ENCODE measurements at regions not wholly inside any gene's neighbourhood (a gene's known extent, or its start where the extent isn't known, plus 50 kb on each side); places are given as distances from the start of the nearest gene placed in this dataset.
"Not testable (repeated sequence)": the region's sequence is repeated elsewhere in the genome, so short reads cannot be mapped to it uniquely, and the experiment has no call there.

DNA sequence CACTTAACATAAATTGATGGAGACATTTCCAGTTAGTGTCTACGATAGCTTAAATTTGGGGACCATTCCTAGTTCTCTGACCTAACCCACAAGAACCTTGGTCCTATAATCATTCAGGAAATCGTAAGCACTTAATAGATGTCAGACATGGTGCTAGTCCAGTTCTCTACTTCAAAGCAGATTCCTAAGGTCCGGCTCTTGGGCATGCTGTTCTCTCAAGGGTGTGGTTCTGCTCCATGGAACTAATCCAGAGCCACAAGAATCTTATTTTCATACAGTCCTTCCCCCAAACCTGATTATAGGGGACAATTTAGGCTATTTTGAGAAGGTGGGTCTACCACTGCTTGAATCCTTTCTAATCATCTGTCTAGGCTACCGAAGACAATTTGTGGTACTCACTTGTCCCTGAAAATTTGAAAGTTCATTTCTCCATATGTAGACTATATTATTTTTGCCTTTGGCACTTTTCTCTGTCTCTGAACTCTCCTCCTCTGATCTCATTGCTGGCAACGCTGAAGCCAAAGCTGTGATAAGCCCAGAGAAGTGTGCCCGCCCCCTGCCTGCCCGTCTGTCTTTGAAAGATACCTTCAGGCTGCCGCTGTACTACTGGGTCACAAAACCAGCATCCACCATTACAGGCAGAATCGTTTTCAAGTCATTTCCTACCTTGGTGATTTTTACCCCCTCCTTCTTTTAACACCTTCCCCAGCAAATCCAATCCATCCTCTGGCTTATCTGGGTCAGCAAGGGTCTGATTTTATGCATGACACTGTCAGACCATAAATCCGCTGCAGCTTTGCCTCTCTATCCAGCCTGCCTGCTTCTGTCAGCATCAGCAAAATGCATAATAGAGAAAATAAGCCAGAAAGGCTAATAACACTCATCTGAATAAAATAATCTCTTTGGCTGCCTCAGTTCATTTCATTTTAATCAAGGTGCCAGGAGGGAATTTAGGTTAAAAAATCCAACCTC, 132.8 kb downstream of the SRGAP2 start:
- WGBS, 5 donors: 78 to 95% (median 82%) methylated on average over 1 to 3 of the region's 10 CpGs

DNA sequence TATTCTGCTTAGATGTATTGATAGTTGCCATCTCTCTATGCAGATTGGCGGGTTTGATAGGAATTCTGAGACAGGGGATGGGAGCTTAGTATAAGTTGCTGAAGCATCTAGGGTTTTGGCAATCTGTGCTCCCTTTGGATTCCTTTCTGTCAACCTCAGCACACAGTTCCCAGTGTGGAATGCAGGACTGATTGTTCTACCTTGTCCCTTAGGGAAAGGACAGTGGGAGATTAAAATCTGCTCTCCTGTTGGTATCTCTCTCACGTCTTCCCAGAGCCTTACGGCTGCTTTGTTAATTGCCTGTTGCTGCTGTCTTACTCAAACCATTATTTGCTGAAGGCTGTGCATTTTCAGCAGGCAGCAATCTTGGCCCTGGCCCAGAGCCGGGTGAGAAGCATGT, 133.3 kb upstream of the IKBKE start:
- H3K4me1 ChIP-seq; DNase-seq; intact Hi-C loops (cut with DNase I; ENCODE audit: low total_unique reads); H3K27ac ChIP-seq; H3K4me3 ChIP-seq; H3K36me3 ChIP-seq; H3K9me3 ChIP-seq; H3K27me3 ChIP-seq (replicated peaks in 1 of 7): not testable (repeated sequence)
- WGBS, 5 donors: 81 to 100% (median 95%) methylated on average over 1 of the region's 4 CpGs

More for the DNA sequence above, 132.8 kb downstream of the SRGAP2 start:
- H3K4me3 ChIP-seq; H3K4me1 ChIP-seq; H3K9me3 ChIP-seq; H3K36me3 ChIP-seq; H3K27ac ChIP-seq; DNase-seq; H3K27me3 ChIP-seq (replicated peaks in 1 of 7); intact Hi-C loops (cut with DNase I; ENCODE audit: low total_unique reads): not testable (repeated sequence)

DNA sequence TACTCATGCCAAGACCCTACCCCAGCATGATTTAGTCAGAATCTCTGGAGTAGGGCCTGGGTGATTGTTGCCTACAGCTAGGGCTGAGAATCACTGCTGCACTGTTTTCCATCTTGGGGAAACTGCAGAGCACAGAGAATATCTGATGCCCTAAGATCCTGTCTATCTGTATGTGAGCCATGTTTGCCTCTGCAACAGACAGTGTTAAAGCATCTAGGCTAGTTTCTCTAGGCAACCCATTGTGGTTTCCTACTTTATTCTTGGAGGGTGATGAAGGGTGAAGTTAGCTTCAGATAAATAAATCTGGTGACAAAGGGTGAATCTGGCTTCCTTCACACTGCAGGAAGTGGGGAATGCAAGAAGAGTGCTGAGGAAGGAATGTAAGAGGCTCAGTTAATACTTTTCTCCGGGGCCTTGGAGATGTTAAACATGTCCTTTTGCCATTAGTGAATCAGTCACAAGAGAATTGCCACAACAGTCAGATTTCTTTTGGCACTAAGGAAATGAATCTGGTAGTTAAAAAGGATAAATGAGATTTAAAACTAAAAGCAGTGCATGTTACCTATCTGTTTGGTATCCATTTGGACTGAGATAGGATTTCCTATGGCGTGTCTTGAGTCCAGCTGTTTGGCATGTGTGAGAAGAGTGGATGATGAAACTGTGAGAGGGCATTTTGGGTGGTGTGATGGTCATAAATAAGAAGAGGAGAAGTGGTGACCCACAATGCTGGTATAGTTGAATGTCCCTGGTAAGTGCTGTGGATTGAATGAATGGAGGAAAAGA, 119.6 kb upstream of the IKBKE start:
- H3K36me3 ChIP-seq; H3K4me1 ChIP-seq; H3K27ac ChIP-seq; H3K4me3 ChIP-seq; H3K9me3 ChIP-seq; H3K27me3 ChIP-seq (replicated peaks in 1 of 7); intact Hi-C loops (cut with DNase I; ENCODE audit: low total_unique reads); DNase-seq: not testable (repeated sequence)
- WGBS, 5 donors: 50 to 100% (median 65%) methylated on average over 1 to 2 of the region's 2 CpGs

DNA sequence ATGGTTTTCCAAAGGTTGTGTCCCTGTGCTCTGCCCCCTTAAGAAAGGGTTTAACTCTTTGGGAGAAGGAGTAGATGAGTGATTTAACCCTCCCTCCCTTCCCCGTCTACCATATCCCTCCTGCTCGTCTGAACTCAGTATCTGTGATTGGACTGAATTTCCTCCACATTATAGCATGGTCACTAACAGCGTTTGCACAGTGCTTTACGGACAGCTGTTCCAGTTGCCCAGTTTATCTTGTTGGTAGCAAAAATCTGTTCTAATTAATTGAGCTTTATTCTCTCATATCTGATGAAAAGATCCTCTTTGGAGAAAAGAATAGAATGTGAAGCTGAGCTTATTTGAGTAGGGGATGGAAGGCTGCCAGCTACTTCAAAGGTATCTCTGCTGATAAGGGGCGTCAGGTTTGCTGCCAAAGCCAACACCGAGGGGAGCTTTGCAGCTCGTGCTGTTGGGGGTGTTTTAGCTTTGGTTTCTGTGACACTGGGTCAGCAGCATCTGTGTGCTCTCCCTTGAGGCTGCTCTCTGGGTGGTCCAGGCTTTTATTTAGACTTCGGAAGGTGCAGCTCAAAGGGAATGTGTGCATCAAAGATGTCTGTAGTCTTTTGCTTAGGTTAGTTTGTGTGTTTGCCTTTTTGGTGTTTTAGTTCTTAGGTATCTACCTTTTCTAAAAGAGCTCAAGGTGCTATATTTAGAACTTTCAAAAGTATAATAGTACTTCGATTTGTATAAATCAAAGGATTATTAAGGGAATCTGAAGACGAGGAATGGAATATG, 118.8 kb upstream of the IKBKE start:
- H3K36me3 ChIP-seq; DNase-seq; intact Hi-C loops (cut with DNase I; ENCODE audit: low total_unique reads); H3K27ac ChIP-seq; H3K27me3 ChIP-seq (replicated peaks in 1 of 7); H3K4me3 ChIP-seq; H3K4me1 ChIP-seq; H3K9me3 ChIP-seq: not testable (repeated sequence)
- 95 to 100% (median 97%) methylated on average over 3 to 5 of the region's 10 CpGs for WGBS, 5 donors

DNA sequence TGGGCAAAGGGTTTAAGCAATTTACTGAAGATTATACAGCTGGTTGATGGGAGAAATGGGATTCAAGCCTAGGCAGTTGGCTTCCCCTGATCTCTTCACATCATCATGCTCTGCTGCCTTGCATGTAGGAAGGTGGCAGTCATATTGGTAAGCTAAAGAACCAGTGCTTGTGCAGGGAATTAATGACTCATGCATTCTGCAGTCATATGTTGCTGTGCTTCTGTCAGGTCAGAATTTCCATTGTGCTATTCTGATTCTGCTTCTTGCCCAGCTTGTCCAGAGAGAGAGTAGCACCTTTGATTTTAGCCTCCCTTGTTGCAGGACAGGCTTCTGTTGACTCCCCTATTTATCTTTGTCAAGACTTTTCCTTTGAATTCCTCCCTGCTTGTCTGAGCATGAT, 114.0 kb upstream of the IKBKE start:
- H3K27ac ChIP-seq; H3K36me3 ChIP-seq; H3K27me3 ChIP-seq (replicated peaks in 1 of 7); H3K9me3 ChIP-seq; DNase-seq; H3K4me1 ChIP-seq; H3K4me3 ChIP-seq; intact Hi-C loops (cut with DNase I; ENCODE audit: low total_unique reads): not testable (repeated sequence)

DNA sequence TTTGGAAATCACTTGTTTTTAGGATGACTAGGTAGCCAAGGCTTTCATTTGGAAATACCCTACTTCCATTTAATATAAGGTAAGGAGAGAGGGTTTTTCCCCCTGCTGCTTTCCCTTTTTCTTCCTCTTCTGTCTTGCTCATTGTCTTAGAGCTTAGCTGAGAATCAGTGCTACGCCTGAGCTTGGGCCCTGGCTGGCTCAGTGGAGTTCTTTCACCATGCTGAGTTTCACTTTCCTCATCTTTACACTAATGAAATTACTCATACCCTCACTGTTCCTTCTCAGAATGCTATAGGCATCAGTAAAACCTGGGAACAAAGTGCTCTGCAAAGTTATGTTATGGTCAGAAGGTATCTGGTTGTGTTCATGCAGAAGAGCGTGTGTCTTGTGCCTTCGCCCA, 112.3 kb upstream of the IKBKE start:
- intact Hi-C loops (cut with DNase I; ENCODE audit: low total_unique reads); DNase-seq; H3K27ac ChIP-seq; H3K36me3 ChIP-seq; H3K9me3 ChIP-seq; H3K27me3 ChIP-seq (replicated peaks in 1 of 7); H3K4me1 ChIP-seq; H3K4me3 ChIP-seq: not testable (repeated sequence)
- WGBS, 5 donors: 47 to 88% (median 58%) methylated on average over 1 to 2 of the region's 3 CpGs

DNA sequence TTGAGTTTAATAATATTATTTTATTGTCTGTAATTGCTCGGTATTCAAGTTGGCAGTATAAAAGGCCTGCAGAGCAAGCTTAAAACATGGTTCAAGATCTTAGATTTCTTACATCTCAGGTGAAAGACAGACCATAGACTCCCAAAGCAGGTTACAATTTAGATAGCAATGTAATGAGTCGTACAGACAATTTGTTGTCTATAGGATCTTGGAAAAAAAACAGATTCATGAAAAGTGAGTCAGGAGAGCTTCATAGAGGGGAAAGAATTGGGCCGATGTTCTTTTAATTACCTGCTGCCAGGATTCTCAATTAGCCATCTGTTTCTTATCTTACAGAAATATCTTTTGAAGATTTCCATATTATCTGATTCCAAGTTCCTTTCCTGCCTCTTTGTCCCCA, 111.5 kb upstream of the IKBKE start:
- H3K36me3 ChIP-seq; intact Hi-C loops (cut with DNase I; ENCODE audit: low total_unique reads); H3K9me3 ChIP-seq; H3K4me1 ChIP-seq; H3K27ac ChIP-seq; H3K27me3 ChIP-seq (replicated peaks in 1 of 7); H3K4me3 ChIP-seq; DNase-seq: not testable (repeated sequence)
- WGBS, 5 donors: 87 to 100% (median 94%) methylated on average over 2 of the region's 3 CpGs

DNA sequence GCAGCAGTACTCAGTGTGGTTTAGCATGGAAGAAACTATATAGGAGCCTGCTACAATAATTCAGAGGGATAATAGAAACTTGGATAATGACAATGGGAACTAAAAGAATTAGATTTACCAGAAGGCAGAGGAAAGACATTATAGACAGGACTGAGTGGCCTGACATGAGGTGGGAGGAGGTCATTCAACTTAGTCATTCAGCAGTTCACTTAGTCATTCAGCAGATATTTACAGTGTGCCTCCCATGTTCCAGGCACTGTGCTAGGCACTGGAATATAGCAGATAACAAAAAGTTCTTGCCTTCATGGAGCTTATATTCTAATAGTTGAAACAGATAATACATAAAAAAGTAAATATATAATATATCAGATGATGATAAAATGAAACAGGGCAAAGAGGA, 110.9 kb upstream of the IKBKE start:
- H3K9me3 ChIP-seq; H3K27ac ChIP-seq; intact Hi-C loops (cut with DNase I; ENCODE audit: low total_unique reads); H3K27me3 ChIP-seq (replicated peaks in 1 of 7); DNase-seq; H3K4me1 ChIP-seq; H3K36me3 ChIP-seq; H3K4me3 ChIP-seq: not testable (repeated sequence)

DNA sequence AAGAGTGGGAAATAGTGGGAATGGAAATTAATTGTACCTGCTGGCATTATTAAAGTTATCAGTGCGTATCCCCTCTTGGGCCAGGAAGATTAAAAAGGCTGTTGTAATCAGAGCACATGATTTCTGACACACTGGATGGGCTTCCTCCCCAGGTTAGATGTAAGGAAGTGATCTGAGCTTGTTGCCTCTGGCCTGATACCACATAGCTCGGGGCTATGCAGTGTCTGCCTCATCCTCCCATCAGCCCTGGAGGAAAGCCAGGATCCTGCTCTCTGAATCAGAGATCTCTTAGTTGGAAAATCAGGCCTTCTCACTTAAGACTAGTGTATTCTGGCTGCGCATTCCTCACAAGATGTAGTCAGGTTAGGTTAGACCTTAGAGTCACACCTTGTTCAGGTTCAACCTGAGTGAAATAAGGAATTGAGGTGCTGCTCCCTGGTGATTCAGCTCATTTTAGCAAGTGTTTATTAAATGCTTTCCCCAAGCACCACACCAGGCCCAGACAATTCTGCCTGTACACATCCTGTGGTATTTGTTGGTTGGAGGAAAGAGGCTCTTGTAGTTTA, 108.2 kb upstream of the IKBKE start:
- H3K4me1 ChIP-seq; H3K27ac ChIP-seq; H3K27me3 ChIP-seq (replicated peaks in 1 of 7); H3K36me3 ChIP-seq; intact Hi-C loops (cut with DNase I; ENCODE audit: low total_unique reads); DNase-seq; H3K9me3 ChIP-seq; H3K4me3 ChIP-seq: not testable (repeated sequence)
- 72 to 89% (median 84%) methylated on average over 1 of the region's 3 CpGs; no CpG with 5 or more reads in 1 of the 5 donors for WGBS, 5 donors

DNA sequence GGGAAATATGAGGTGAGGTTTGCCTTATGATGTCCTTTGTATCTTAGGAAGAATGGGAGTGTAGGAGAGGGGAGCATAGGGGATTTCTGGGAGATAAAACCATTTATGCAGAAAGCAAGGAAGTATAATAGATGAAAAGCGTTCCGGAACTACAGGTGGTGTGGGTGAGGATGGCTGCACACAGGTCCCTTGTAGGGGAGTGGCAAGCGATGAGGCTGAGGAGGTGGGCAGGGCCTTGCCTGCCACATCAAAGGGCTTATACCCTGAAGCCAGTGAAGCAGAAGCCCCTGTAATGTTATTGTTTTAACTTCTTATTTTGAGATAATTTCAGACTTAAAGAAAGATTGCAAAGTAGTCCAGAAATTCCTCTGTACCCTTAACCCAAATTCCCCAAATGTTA, 107.3 kb upstream of the IKBKE start:
- H3K27me3 ChIP-seq (replicated peaks in 1 of 7); H3K4me3 ChIP-seq; H3K4me1 ChIP-seq; H3K27ac ChIP-seq; H3K36me3 ChIP-seq; DNase-seq; intact Hi-C loops (cut with DNase I; ENCODE audit: low total_unique reads); H3K9me3 ChIP-seq: not testable (repeated sequence)
- 72 to 89% (median 81%) methylated on average over 2 to 3 of the region's 3 CpGs for WGBS, 5 donors

All from spleen (tissue), 11 donors.